ENCODE measurements at regions not wholly inside any gene's neighbourhood (a gene's known extent, or its start where the extent isn't known, plus 50 kb on each side); places are given as distances from the start of the nearest gene placed in this dataset.

- Mint-ChIP-seq H3K9me3 (ENCODE audit: insufficient read depth) (peaks cover 22% of the 10 kb centered on the region), H3K27ac (no peak overlapping the region), H3K4me3 (no peak overlapping the region), H3K4me1 (peaks cover 3% of the 10 kb centered on the region), H3K27me3 (peaks cover 3% of the 10 kb centered on the region)
- Histone ChIP-seq H4K20me1 (ENCODE audit: control insufficient read depth, insufficient read depth, low read length, poor library complexity, severe bottlenecking) (no peaks in the 10 kb centered on the region), H3K4me2 (replicated peaks; ENCODE audit: low read depth, low read length, poor library complexity, severe bottlenecking) (no peak overlapping the region), H3K27me3 (replicated peaks in 1 of 4; ENCODE audit: control extremely low read depth in 1 of 4, control insufficient read depth in 3 of 4, insufficient read depth in 4 of 4, low read length in 3 of 4) (no peaks in the 10 kb centered on the region), H3K4me1 (ENCODE audit: control insufficient read depth in 2 of 2, insufficient read depth in 2 of 2, low read length in 2 of 2) (peaks cover 0 to 2% of the 10 kb centered on the region in 2 donors), H3K9me3 (ENCODE audit: control extremely low read depth in 1 of 3, control insufficient read depth in 2 of 3, insufficient read depth in 1 of 3, low read length in 2 of 3) (peaks cover 2 to 42% (median 40%) of the 10 kb centered on the region in 3 donors), H3K79me2 (ENCODE audit: control insufficient read depth, insufficient read depth, low read length) (no peaks in the 10 kb centered on the region), H2AFZ (ENCODE audit: insufficient read depth, low read depth, low read length, poor library complexity, severe bottlenecking) (no peak overlapping the region), H3K4me3 (ENCODE audit: control extremely low read depth in 1 of 5, extremely low read depth in 1 of 5, insufficient read depth in 1 of 5, low read depth in 2 of 5, low read length in 4 of 5) (no peak overlapping the region), H3K9ac (ENCODE audit: low read length) (no peak overlapping the region), H3K27ac (ENCODE audit: low read length in 2 of 2) (no peak overlapping the region), H3K36me3 (replicated peaks in 1 of 2; ENCODE audit: control extremely low read depth in 1 of 2, control insufficient read depth in 1 of 2, extremely low read depth in 1 of 2, insufficient read depth in 2 of 2, low read length in 1 of 2) (no peaks in the 10 kb centered on the region)
- TF ChIP-seq CTCF (IDR thresholded peaks at IDR 0.05): no peak
- no peak for TF ChIP-seq EZH2 (IDR thresholded peaks at IDR 0.05; ENCODE audit: borderline replicate concordance, insufficient read depth, low read depth, low read length, poor library complexity, severe bottlenecking)
- POLR2A ChIA-PET: no interaction called here
- CTCF ChIA-PET: no interaction called here
- no peak for ATAC-seq (ENCODE audit: low read depth)
- WGBS (ENCODE audit: insufficient coverage): 100% methylated on average over 1 of the region's 4 CpGs
- intact Hi-C loops (cut with micrococcal nuclease): no loop called here
- DNase-seq: no peak
Observed at GRCh38 chr2:133812826-133813617, 244.8 kb upstream of the NCKAP5 start.

GRCh38 chr2:133814890-133815289 is 246.6 kb upstream of the NCKAP5 start:
- WGBS (ENCODE audit: insufficient coverage): 56% methylated on average over 2 of the region's 4 CpGs
- intact Hi-C loops (cut with micrococcal nuclease): no loop called here
- Histone ChIP-seq H3K9ac (ENCODE audit: low read length) (no peak overlapping the region), H4K20me1 (ENCODE audit: control insufficient read depth, insufficient read depth, low read length, poor library complexity, severe bottlenecking) (no peaks in the 10 kb centered on the region), H3K9me3 (ENCODE audit: control extremely low read depth in 1 of 3, control insufficient read depth in 2 of 3, insufficient read depth in 1 of 3, low read length in 2 of 3) (peaks cover 2 to 29% (median 28%) of the 10 kb centered on the region in 3 donors), H2AFZ (ENCODE audit: insufficient read depth, low read depth, low read length, poor library complexity, severe bottlenecking) (no peak overlapping the region), H3K36me3 (replicated peaks in 1 of 2; ENCODE audit: control extremely low read depth in 1 of 2, control insufficient read depth in 1 of 2, extremely low read depth in 1 of 2, insufficient read depth in 2 of 2, low read length in 1 of 2) (no peaks in the 10 kb centered on the region), H3K79me2 (ENCODE audit: control insufficient read depth, insufficient read depth, low read length) (no peaks in the 10 kb centered on the region), H3K4me3 (ENCODE audit: control extremely low read depth in 1 of 5, extremely low read depth in 1 of 5, insufficient read depth in 1 of 5, low read depth in 2 of 5, low read length in 4 of 5) (no peak overlapping the region), H3K27ac (ENCODE audit: low read length in 2 of 2) (no peak overlapping the region), H3K27me3 (replicated peaks in 1 of 4; ENCODE audit: control extremely low read depth in 1 of 4, control insufficient read depth in 3 of 4, insufficient read depth in 4 of 4, low read length in 3 of 4) (no peaks in the 10 kb centered on the region), H3K4me1 (ENCODE audit: control insufficient read depth in 2 of 2, insufficient read depth in 2 of 2, low read length in 2 of 2) (peaks cover 0 to 2% of the 10 kb centered on the region in 2 donors), H3K4me2 (replicated peaks; ENCODE audit: low read depth, low read length, poor library complexity, severe bottlenecking) (no peak overlapping the region)
- peaks cover 14% of the 10 kb centered on the region for H3K9me3 Mint-ChIP-seq (ENCODE audit: insufficient read depth)
- H3K27ac Mint-ChIP-seq: no peak overlapping the region
- ChIA-PET CTCF (interaction anchor here (1.5 kb wide), 1 partner anchor 35 kb away, joined by 3 read pairs; no protein-coding TSS in a partner anchor), POLR2A (no interaction called here)
- H3K4me3 Mint-ChIP-seq: no peak overlapping the region
- TF ChIP-seq EZH2 (IDR thresholded peaks at IDR 0.05; ENCODE audit: borderline replicate concordance, insufficient read depth, low read depth, low read length, poor library complexity, severe bottlenecking): no peak
- TF ChIP-seq CTCF (IDR thresholded peaks at IDR 0.05): no peak
- H3K27me3 Mint-ChIP-seq: peaks cover 5% of the 10 kb centered on the region
- peaks cover 3% of the 10 kb centered on the region for H3K4me1 Mint-ChIP-seq
- DNase-seq (no peak), ATAC-seq (ENCODE audit: low read depth) (no peak)
